ENCODE measurements at regions not wholly inside any gene's neighbourhood (a gene's known extent, or its start where the extent isn't known, plus 50 kb on each side); places are given as distances from the start of the nearest gene placed in this dataset.
"Not testable (repeated sequence)": the region's sequence is repeated elsewhere in the genome, so short reads cannot be mapped to it uniquely, and the experiment has no call there.

DNA sequence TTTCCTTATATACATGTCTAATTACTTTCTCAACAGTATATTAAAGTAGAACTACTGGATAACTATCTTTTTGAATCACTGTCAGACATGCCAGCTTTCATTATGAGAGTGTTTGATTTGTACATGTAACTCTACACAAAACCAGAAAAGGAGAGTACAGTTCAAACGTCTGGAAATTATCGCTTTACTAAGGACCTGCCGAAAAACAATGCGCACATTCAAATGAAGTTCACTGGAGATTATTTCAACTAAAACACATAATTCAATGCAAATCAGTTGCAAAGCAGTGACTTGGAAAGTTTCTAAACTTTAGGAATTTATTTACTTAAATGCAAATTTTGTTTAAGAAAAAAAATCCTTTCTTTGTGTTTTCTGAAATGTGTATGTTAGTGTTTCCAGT lies 942.5 kb downstream of the EFNA5 start:
- no peak for DNase-seq

GRCh38 chr5:106727071-106727470 lies 943.7 kb downstream of the EFNA5 start:
- no peak for DNase-seq

DNA sequence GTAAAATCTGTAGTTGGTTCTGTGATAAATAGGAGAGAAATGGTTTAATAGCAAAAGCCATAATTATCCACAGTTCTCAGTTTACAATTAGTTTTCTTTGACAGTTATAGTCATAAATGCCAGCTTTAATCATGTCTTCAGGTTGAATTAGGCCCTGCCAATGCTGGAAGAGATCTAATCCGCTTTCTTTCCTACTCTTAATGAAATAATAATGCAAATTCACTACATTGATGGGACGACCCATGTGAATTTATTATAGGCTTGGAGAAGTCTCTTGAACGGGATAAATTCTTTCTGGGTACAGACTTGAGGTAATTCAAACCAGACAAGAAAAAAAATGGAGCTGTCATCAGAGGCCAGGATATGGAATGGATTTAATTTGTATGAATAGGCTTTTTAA lies 950.4 kb downstream of the EFNA5 start:
- DNase-seq = no peak

GRCh38 chr5:106699796-106700195 lies 970.9 kb downstream of the EFNA5 start:
- no peak for DNase-seq

- peak in 2 of 56 donors; percentile 4 to 5 for DNase-seq
These were observed 971.5 kb downstream of the EFNA5 start for GRCh38 chr5:106699198-106699597.

DNA sequence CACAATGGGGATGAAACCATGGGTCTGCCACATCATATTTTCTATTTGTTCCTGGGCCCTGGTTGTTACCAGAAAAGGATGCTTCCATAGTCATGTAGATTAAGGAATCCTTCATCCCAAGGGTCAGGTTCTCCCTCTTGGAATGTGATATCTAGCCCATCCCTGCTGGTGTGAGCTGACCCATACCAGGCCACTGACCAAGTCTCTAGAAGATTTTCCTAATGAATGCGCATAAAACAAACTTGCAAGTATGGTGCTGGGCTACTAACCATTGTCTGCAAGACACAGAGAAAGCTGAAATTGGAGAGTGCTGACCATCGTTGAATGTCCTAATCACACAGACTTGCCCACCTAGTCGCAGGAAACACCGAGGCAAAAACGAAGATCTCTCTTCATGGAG lies 972.6 kb downstream of the EFNA5 start:
- no peak for DNase-seq

GRCh38 chr5:106691701-106692100 lies 979.0 kb downstream of the EFNA5 start:
- no peak for DNase-seq

DNA sequence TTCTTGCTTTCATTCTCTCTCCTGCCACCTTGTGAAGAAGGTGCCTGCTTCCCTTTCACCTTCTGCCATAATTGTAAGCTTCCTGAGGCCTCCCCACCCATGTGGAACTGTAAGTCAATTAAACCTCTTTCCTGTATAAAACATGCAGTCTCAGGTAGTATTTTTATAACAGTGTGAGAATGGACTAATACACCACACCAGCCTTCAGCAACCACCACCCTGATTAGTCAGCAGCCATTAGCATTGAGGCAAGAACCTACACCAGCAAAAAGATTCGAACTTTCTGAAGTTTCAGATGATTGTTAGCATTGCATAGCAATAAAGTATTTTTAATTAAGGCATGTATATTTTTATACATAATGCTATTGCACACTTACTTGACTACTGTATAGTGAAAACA lies 980.2 kb downstream of the EFNA5 start:
- no peak for DNase-seq

- DNase-seq = no peak
These were observed 990.4 kb downstream of the EFNA5 start for GRCh38 chr5:106680330-106680729.

- DNase-seq = no peak
These were observed 993.7 kb downstream of the EFNA5 start for GRCh38 chr5:106677057-106677456.

- no peak for DNase-seq
These were observed 995.0 kb downstream of the EFNA5 start for GRCh38 chr5:106675687-106676086.

DNA sequence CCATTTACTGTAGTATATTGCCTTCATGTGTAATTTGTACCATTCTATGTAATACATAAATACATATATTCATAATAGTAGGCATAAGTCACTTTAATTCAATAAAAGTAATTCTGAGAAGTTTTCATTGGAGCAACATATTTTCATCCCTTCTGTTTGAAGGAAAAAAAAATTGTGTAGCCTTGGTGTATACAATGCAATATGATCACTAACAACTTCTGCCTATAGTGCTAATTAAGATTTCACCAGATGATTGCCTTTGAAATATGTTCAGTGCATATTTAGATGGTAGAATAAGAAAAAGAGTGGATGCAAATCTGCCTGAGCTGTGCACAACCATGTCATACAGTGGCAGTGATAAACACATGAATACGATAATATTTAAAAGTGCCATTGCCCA lies 996.8 kb downstream of the EFNA5 start:
- DNase-seq = no peak

DNA sequence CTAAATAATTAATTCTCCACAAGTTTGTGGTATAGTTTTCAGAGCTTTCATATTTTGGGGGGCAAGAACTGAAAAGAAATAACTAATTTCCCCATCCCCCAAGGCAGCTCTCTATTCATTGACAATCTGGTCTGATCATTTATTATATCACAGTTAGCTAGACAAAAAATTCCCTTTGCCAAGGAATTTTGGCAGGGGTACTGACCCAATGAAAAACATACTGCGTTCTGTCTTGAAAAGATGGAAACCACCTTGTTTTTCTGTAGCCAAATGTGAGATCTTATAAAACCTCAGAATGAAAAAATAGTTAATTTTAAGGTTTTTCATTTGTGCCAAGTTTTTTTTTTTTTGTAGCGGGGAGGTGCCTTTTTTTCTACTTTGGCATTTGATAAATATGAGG lies 1008.9 kb downstream of the EFNA5 start:
- no peak for DNase-seq

DNA sequence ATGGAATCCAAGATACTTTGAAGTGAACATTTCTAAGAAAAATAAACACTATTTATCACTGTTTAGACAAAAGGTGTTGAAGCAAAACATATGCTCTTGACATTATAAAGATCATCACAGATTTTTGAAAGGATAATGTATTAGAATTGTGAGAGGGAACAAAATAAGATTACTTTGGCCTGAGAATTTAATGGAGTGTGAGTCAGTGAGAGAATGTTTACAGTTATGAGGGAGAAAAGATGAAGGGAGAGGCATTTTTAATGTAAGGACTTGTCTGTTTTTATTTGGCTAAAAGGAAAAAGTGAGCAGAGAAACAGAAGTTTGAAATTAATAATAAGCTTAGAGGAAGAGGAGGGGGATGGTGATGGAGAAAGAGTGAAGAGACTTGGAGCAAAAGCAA lies 1010.1 kb downstream of the EFNA5 start:
- no peak for DNase-seq

GRCh38 chr5:106658150-106658549 lies 1012.6 kb downstream of the EFNA5 start:
- no peak for DNase-seq

- no peak for DNase-seq
These were observed 1013.9 kb downstream of the EFNA5 start for GRCh38 chr5:106656821-106657220.

DNA sequence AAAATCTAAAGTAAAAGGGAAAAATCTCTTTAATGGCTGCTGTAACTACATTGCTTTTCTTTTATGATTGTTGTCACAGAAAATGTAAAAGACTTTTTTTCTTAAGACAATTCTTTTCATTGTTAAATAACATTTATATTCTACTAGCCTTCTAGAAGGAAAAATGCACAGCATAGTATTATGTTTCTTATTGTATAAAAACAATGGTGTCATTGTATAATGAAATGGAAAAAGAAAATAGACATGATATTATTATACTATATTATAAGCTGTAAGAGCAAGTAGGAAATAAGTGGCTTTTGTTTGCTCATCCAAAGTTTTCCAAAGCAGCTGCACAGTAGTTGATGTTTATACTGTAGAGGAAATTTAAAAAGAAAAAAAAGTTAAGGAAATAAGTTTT lies 1021.7 kb downstream of the EFNA5 start:
- no peak for DNase-seq

DNA sequence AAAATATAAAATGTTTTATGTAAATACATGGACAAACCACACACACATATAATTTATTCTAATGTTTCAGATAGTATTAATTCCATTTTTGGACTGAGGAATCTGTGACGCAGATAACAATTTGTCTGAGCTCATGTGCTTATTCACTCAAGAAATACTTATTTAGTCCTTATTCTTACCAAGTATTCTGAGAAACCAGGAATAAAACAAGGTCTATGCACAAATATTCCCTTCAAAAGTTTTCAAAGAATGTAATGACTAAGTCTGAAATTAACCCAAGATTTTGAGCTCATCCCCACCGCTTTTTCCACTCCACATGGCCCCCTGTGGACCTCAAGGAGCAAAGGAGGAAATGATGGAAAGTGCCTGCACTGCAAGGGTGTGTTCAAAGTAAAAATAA lies 1022.3 kb downstream of the EFNA5 start:
- no peak for DNase-seq

GRCh38 chr5:106646106-106646505 lies 1024.6 kb downstream of the EFNA5 start:
- no peak for DNase-seq

- DNase-seq = no peak
These were observed 1030.2 kb downstream of the EFNA5 start for GRCh38 chr5:106640511-106640910.

DNA sequence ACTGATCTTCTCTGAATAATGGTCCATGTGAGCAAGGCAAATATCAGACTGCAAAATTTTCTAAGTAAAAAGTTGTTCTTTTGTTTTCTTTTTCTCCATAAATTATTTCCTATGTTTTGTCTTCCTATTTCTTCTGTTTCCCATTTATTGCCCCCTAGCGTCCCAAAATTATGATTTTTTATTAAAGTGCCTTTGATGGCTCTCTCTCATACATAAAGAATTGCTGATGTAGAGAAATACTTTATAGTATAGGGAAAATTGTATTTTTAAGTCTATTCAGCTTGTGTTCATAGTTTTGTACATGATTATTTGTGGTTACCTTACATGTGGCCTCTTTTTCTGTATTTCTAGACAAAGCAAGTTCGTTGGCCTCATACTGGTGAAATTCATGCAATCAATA lies 1031.2 kb downstream of the EFNA5 start:
- DNase-seq = no peak

- DNase-seq = no peak
These were observed 1033.5 kb downstream of the EFNA5 start for GRCh38 chr5:106637275-106637674.

DNA sequence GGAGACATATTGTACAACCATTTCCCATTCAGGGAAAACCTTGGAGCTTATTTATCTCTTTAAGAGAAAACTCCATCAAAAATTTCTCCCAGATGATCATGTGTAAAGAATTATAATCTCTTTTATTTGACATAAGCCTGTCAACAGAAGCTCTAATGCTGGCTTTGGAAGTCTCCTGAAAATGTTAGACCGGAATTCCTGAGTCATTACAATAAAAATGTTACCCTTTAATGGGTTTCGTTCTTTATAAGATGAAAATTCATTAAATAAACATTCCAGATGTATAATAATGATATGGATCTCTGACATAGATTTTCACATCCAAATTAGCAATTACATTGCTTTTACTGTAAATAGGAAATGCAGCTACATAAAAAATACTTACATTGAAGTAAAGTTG lies 1036.4 kb downstream of the EFNA5 start:
- DNase-seq = no peak

- DNase-seq = no peak
These were observed 1036.9 kb downstream of the EFNA5 start for GRCh38 chr5:106633825-106634224.

GRCh38 chr5:106628456-106628855 lies 1042.3 kb downstream of the EFNA5 start:
- DNase-seq = not testable (repeated sequence)

Data from nucleus accumbens (tissue), 56 donors.